Naive thymus-derived CD4-positive, alpha-beta T cell (primary cell): ENCODE measurements at regions not wholly inside any gene's neighbourhood (a gene's known extent, or its start where the extent isn't known, plus 50 kb on each side); places are given as distances from the start of the nearest gene placed in this dataset.

Experiments used
- ATAC-seq: fragments of 150-1000 bp; cut with Tn5 transposase; 2 replicates; pipeline ENCODE4 v1.10.0; 2021; ENCODE audit warnings: mild to moderate bottlenecking, moderate library complexity
- CTCF ChIA-PET: fragments of 350-600 bp; sonication (Branson Sonifier 250); formaldehyde crosslinking; loops from one replicate; lab custom pipeline; 2021; ENCODE audit warnings: antibody characterized with exemption; lab: Charles Lee
- POLR2A ChIA-PET: fragments of 350-600 bp; sonication (Branson Sonifier 250); formaldehyde crosslinking; loops from one replicate; lab custom pipeline; 2021; ENCODE audit warnings: antibody characterized with exemption, inconsistent platforms; lab: Charles Lee
- DNase-seq, 9 donors: peaks; one replicate each; pipeline versions ENCODE4 v3.0.0 to v3.0.0-alpha.2; 2020 to 2022; ENCODE audit warnings: mixed read lengths in 1 of 9
- H3K27ac ChIP-seq: one replicate; pipeline ENCODE4 v1.7.0; 2013; ENCODE audit warnings: mild to moderate bottlenecking, low read depth, low read length, moderate library complexity
- H3K27me3 ChIP-seq, 2 donors: one replicate each; pipeline ENCODE4 v1.7.0; 2013; ENCODE audit warnings: low read length in 2 of 2, mild to moderate bottlenecking in 2 of 2, moderate library complexity in 2 of 2; ENCODE audit not compliant: control insufficient read depth in 2 of 2, insufficient read depth in 2 of 2
- H3K36me3 ChIP-seq, 3 experiments: 1 replicate in 2 of 3; 2 replicates in 1 of 3; pipeline ENCODE4 v1.7.0; 2013; ENCODE audit warnings: low read length in 3 of 3, mild to moderate bottlenecking in 3 of 3, moderate library complexity in 1 of 3; ENCODE audit not compliant: insufficient read depth in 3 of 3, control insufficient read depth in 2 of 3
- H3K4me1 ChIP-seq, 2 donors: one replicate each; pipeline ENCODE4 v1.7.0; 2013; ENCODE audit warnings: low read length in 2 of 2, mild to moderate bottlenecking in 2 of 2, moderate library complexity in 1 of 2; ENCODE audit not compliant: control insufficient read depth in 2 of 2, insufficient read depth in 2 of 2
- H3K4me3 ChIP-seq: 2 replicates; pipeline ENCODE4 v1.7.0; 2013; ENCODE audit warnings: mild to moderate bottlenecking, low read length
- H3K9me3 ChIP-seq, 3 experiments: 1 replicate in 2 of 3; 2 replicates in 1 of 3; pipeline ENCODE4 v1.7.0; 2013; ENCODE audit warnings: low read length in 3 of 3; ENCODE audit not compliant: control insufficient read depth in 2 of 3
- H3K27ac Mint-ChIP-seq, 9 donors: one replicate each; pipeline ENCODE4 v1.8.0; 2020 to 2022; ENCODE audit warnings: mixed read lengths in 9 of 9, mild to moderate bottlenecking in 8 of 9, moderate library complexity in 5 of 9, inconsistent platforms in 2 of 9
- H3K27me3 Mint-ChIP-seq, 5 donors: one replicate each; pipeline ENCODE4 v1.8.0; 2021 to 2022; ENCODE audit warnings: mixed read lengths in 5 of 5, mild to moderate bottlenecking in 1 of 5
- H3K36me3 Mint-ChIP-seq, 5 donors: one replicate each; pipeline ENCODE4 v1.8.0; 2020 to 2022; ENCODE audit warnings: mixed read lengths in 5 of 5, mild to moderate bottlenecking in 3 of 5, inconsistent platforms in 1 of 5
- H3K4me1 Mint-ChIP-seq, 7 donors: one replicate each; pipeline ENCODE4 v1.8.0; 2020 to 2022; ENCODE audit warnings: mixed read lengths in 7 of 7, mild to moderate bottlenecking in 3 of 7, inconsistent platforms in 1 of 7
- H3K4me3 Mint-ChIP-seq, 10 donors: one replicate each; pipeline ENCODE4 v1.8.0; 2020 to 2022; ENCODE audit warnings: mild to moderate bottlenecking in 10 of 10, mixed read lengths in 10 of 10, moderate library complexity in 6 of 10, inconsistent platforms in 2 of 10
- H3K9me3 Mint-ChIP-seq, 11 donors: one replicate each; pipeline ENCODE4 v1.8.0; 2020 to 2022; ENCODE audit warnings: mixed read lengths in 11 of 11, mild to moderate bottlenecking in 4 of 11, inconsistent platforms in 1 of 11, moderate library complexity in 1 of 11
- intact Hi-C, 2 donors: fragments of 100-400 bp; cut with micrococcal nuclease; formaldehyde crosslinking; loops; one replicate each; pipeline ENCODE4 v1.15.1; 2023

- Histone ChIP-seq H3K27me3 (no peaks in the 10 kb centered on the region), H3K4me3 (no peak overlapping the region), H3K9me3 (no peaks in the 10 kb centered on the region), H3K27ac (no peak overlapping the region), H3K36me3 (no peaks in the 10 kb centered on the region), H3K4me1 (no peaks in the 10 kb centered on the region)
- Mint-ChIP-seq H3K4me3 (no peak overlapping the region), H3K27me3 (no peaks in the 10 kb centered on the region), H3K36me3 (no peaks in the 10 kb centered on the region), H3K9me3 (peaks cover 0 to 25% (median 9%) of the 10 kb centered on the region in 11 donors), H3K4me1 (no peaks in the 10 kb centered on the region), H3K27ac (no peak overlapping the region)
- intact Hi-C loops, result no loop called here
- ChIA-PET CTCF (no interaction called here), POLR2A (no interaction called here)
- DNase-seq, result no peak
- no peak for ATAC-seq
Measured at GRCh38 chr5:26663500-26663899, 374.9 kb downstream of the CDH9 start.

- Histone ChIP-seq H3K4me1 (no peaks in the 10 kb centered on the region), H3K27me3 (no peaks in the 10 kb centered on the region), H3K27ac (no peak overlapping the region), H3K9me3 (no peaks in the 10 kb centered on the region), H3K4me3 (no peak overlapping the region), H3K36me3 (no peaks in the 10 kb centered on the region)
- no peaks in the 10 kb centered on the region for H3K27me3 Mint-ChIP-seq
- ATAC-seq (no peak), DNase-seq (no peak)
- H3K27ac Mint-ChIP-seq, result no peak overlapping the region
- no peaks in the 10 kb centered on the region for H3K4me1 Mint-ChIP-seq
- no peak overlapping the region for H3K4me3 Mint-ChIP-seq
- ChIA-PET POLR2A (no interaction called here), CTCF (no interaction called here)
- H3K9me3 Mint-ChIP-seq, result peaks cover 0 to 27% (median 9%) of the 10 kb centered on the region in 11 donors
- intact Hi-C loops, result no loop called here
- no peaks in the 10 kb centered on the region for H3K36me3 Mint-ChIP-seq
Measured at GRCh38 chr5:26662806-26663360, 375.5 kb downstream of the CDH9 start.

- ChIA-PET POLR2A (no interaction called here), CTCF (no interaction called here)
- H3K4me3 Mint-ChIP-seq, result no peak overlapping the region
- DNase-seq (no peak), ATAC-seq (no peak)
- H3K9me3 Mint-ChIP-seq, result peaks cover 5 to 42% (median 15%) of the 10 kb centered on the region in 11 donors
- Histone ChIP-seq H3K27me3 (no peaks in the 10 kb centered on the region), H3K4me1 (no peaks in the 10 kb centered on the region), H3K27ac (no peak overlapping the region), H3K36me3 (no peaks in the 10 kb centered on the region), H3K4me3 (no peak overlapping the region), H3K9me3 (peaks cover 0 to 8% (median 0%) of the 10 kb centered on the region in 3 experiments)
- H3K36me3 Mint-ChIP-seq, result no peaks in the 10 kb centered on the region
- intact Hi-C loops, result no loop called here
- H3K27me3 Mint-ChIP-seq, result no peaks in the 10 kb centered on the region
- no peaks in the 10 kb centered on the region for H3K4me1 Mint-ChIP-seq
- no peak overlapping the region for H3K27ac Mint-ChIP-seq
Measured at GRCh38 chr5:26660116-26660515, 378.3 kb downstream of the CDH9 start.

GRCh38 chr5:26649000-26649399 is 389.4 kb downstream of the CDH9 start:
- Histone ChIP-seq H3K9me3 (no peaks in the 10 kb centered on the region), H3K27me3 (no peaks in the 10 kb centered on the region), H3K4me1 (no peaks in the 10 kb centered on the region), H3K4me3 (no peak overlapping the region), H3K36me3 (no peaks in the 10 kb centered on the region), H3K27ac (no peak overlapping the region)
- H3K9me3 Mint-ChIP-seq, result peaks cover 7 to 22% (median 16%) of the 10 kb centered on the region in 11 donors
- ChIA-PET CTCF (no interaction called here), POLR2A (no interaction called here)
- ATAC-seq (no peak), DNase-seq (no peak)
- H3K4me3 Mint-ChIP-seq, result no peak overlapping the region
- no peaks in the 10 kb centered on the region for H3K4me1 Mint-ChIP-seq
- no peaks in the 10 kb centered on the region for H3K36me3 Mint-ChIP-seq
- H3K27ac Mint-ChIP-seq, result no peak overlapping the region
- intact Hi-C loops, result no loop called here
- no peaks in the 10 kb centered on the region for H3K27me3 Mint-ChIP-seq

GRCh38 chr5:26647781-26648180 is 390.6 kb downstream of the CDH9 start:
- peaks cover 9 to 20% (median 16%) of the 10 kb centered on the region in 11 donors for H3K9me3 Mint-ChIP-seq
- no peaks in the 10 kb centered on the region for H3K9me3 ChIP-seq
- no peaks in the 10 kb centered on the region for H3K4me1 Mint-ChIP-seq
- DNase-seq (no peak), ATAC-seq (no peak)
- no peak overlapping the region for H3K27ac ChIP-seq
- H3K36me3 Mint-ChIP-seq, result no peaks in the 10 kb centered on the region
- no peaks in the 10 kb centered on the region for H3K36me3 ChIP-seq
- ChIA-PET CTCF (no interaction called here), POLR2A (no interaction called here)
- H3K4me3 Mint-ChIP-seq, result no peak overlapping the region
- H3K27me3 Mint-ChIP-seq, result no peaks in the 10 kb centered on the region
- H3K27ac Mint-ChIP-seq, result no peak overlapping the region
- H3K4me3 ChIP-seq, result no peak overlapping the region
- H3K4me1 ChIP-seq, result no peaks in the 10 kb centered on the region
- intact Hi-C loops, result no loop called here
- no peaks in the 10 kb centered on the region for H3K27me3 ChIP-seq

- Histone ChIP-seq H3K9me3 (no peaks in the 10 kb centered on the region), H3K36me3 (no peaks in the 10 kb centered on the region), H3K4me1 (no peaks in the 10 kb centered on the region), H3K27ac (no peak overlapping the region), H3K27me3 (no peaks in the 10 kb centered on the region), H3K4me3 (no peak overlapping the region)
- ATAC-seq (no peak), DNase-seq (no peak)
- H3K36me3 Mint-ChIP-seq, result no peaks in the 10 kb centered on the region
- ChIA-PET CTCF (no interaction called here), POLR2A (no interaction called here)
- no peaks in the 10 kb centered on the region for H3K4me1 Mint-ChIP-seq
- H3K9me3 Mint-ChIP-seq, result peaks cover 10 to 27% (median 14%) of the 10 kb centered on the region in 11 donors
- intact Hi-C loops, result no loop called here
- H3K27me3 Mint-ChIP-seq, result no peaks in the 10 kb centered on the region
- no peak overlapping the region for H3K27ac Mint-ChIP-seq
- no peak overlapping the region for H3K4me3 Mint-ChIP-seq
Measured at GRCh38 chr5:26645659-26646058, 392.7 kb downstream of the CDH9 start.

GRCh38 chr5:26641492-26641891 is 396.9 kb downstream of the CDH9 start:
- no peak overlapping the region for H3K27ac Mint-ChIP-seq
- H3K4me1 Mint-ChIP-seq, result no peaks in the 10 kb centered on the region
- no peak for ATAC-seq
- no peak overlapping the region for H3K4me3 Mint-ChIP-seq
- ChIA-PET CTCF (no interaction called here), POLR2A (no interaction called here)
- no peaks in the 10 kb centered on the region for H3K27me3 Mint-ChIP-seq
- H3K4me1 ChIP-seq, result no peaks in the 10 kb centered on the region
- DNase-seq, result no peak
- no peaks in the 10 kb centered on the region for H3K27me3 ChIP-seq
- no peak overlapping the region for H3K27ac ChIP-seq
- peaks cover 7 to 37% (median 23%) of the 10 kb centered on the region in 11 donors for H3K9me3 Mint-ChIP-seq
- H3K4me3 ChIP-seq, result no peak overlapping the region
- no peaks in the 10 kb centered on the region for H3K36me3 Mint-ChIP-seq
- no peaks in the 10 kb centered on the region for H3K36me3 ChIP-seq
- intact Hi-C loops, result no loop called here
- peaks cover 0 to 6% (median 0%) of the 10 kb centered on the region in 3 experiments for H3K9me3 ChIP-seq
